ENCODE measurements at regions not wholly inside any gene's neighbourhood (a gene's known extent, or its start where the extent isn't known, plus 50 kb on each side); places are given as distances from the start of the nearest gene placed in this dataset.

- no peak overlapping the region for H3K4me3 ChIP-seq (ENCODE audit: low read depth, low read length)
- no peaks in the 10 kb centered on the region for H3K27me3 ChIP-seq (ENCODE audit: control insufficient read depth, insufficient read depth, low read length)
- H3K9ac ChIP-seq, result no peak overlapping the region
- TF ChIP-seq CTCF (IDR thresholded peaks at IDR 0.05), result no peak
- H3K4me2 ChIP-seq (ENCODE audit: low read length), result no peak overlapping the region
- H3K79me2 ChIP-seq, result no peaks in the 10 kb centered on the region
- H3K27ac ChIP-seq, result no peak overlapping the region
- no peak overlapping the region for H2AFZ ChIP-seq
- no peaks in the 10 kb centered on the region for H3K4me1 ChIP-seq
- H3K36me3 ChIP-seq (ENCODE audit: control insufficient read depth, insufficient read depth, low read length), result no peaks in the 10 kb centered on the region
- H3K9me3 ChIP-seq (ENCODE audit: control insufficient read depth, low read length), result no peaks in the 10 kb centered on the region
Observed at GRCh38 chr1:213678348-213678747, 309.4 kb upstream of the PROX1 start.

- no peak overlapping the region for H3K27ac ChIP-seq
Observed at GRCh38 chr1:213678753-213679152, 309.0 kb upstream of the PROX1 start.

GRCh38 chr1:213679153-213679552, 308.6 kb upstream of the PROX1 start:
- TF ChIP-seq CTCF (IDR thresholded peaks at IDR 0.05), result no peak
- Histone ChIP-seq H3K27me3 (ENCODE audit: control insufficient read depth, insufficient read depth, low read length) (no peaks in the 10 kb centered on the region), H3K79me2 (no peaks in the 10 kb centered on the region), H3K4me3 (ENCODE audit: low read depth, low read length) (no peak overlapping the region), H3K27ac (no peak overlapping the region), H3K9me3 (ENCODE audit: control insufficient read depth, low read length) (no peaks in the 10 kb centered on the region), H3K36me3 (ENCODE audit: control insufficient read depth, insufficient read depth, low read length) (no peaks in the 10 kb centered on the region), H2AFZ (no peak overlapping the region), H3K4me1 (no peaks in the 10 kb centered on the region), H3K9ac (no peak overlapping the region), H3K4me2 (ENCODE audit: low read length) (no peak overlapping the region)

More at GRCh38 chr1:213678753-213679152, 309.0 kb upstream of the PROX1 start:
- no peaks in the 10 kb centered on the region for H3K27me3 ChIP-seq (ENCODE audit: control insufficient read depth, insufficient read depth, low read length)
- no peaks in the 10 kb centered on the region for H3K9me3 ChIP-seq (ENCODE audit: control insufficient read depth, low read length)
- H3K9ac ChIP-seq, result no peak overlapping the region
- H2AFZ ChIP-seq, result no peak overlapping the region
- no peak overlapping the region for H3K4me2 ChIP-seq (ENCODE audit: low read length)
- H3K4me1 ChIP-seq, result no peaks in the 10 kb centered on the region
- no peak overlapping the region for H3K4me3 ChIP-seq (ENCODE audit: low read depth, low read length)
- no peaks in the 10 kb centered on the region for H3K36me3 ChIP-seq (ENCODE audit: control insufficient read depth, insufficient read depth, low read length)
- no peak for TF ChIP-seq CTCF (IDR thresholded peaks at IDR 0.05)
- no peaks in the 10 kb centered on the region for H3K79me2 ChIP-seq

- Histone ChIP-seq H3K4me1 (no peaks in the 10 kb centered on the region), H3K27ac (no peak overlapping the region), H3K36me3 (ENCODE audit: control insufficient read depth, insufficient read depth, low read length) (no peaks in the 10 kb centered on the region), H3K27me3 (ENCODE audit: control insufficient read depth, insufficient read depth, low read length) (no peaks in the 10 kb centered on the region), H2AFZ (no peak overlapping the region), H3K9ac (no peak overlapping the region), H3K79me2 (no peaks in the 10 kb centered on the region), H3K4me3 (ENCODE audit: low read depth, low read length) (no peak overlapping the region), H3K4me2 (ENCODE audit: low read length) (no peak overlapping the region), H3K9me3 (ENCODE audit: control insufficient read depth, low read length) (no peaks in the 10 kb centered on the region)
- no peak for TF ChIP-seq CTCF (IDR thresholded peaks at IDR 0.05)
Observed at GRCh38 chr1:213680677-213681325, 307.0 kb upstream of the PROX1 start.

- Histone ChIP-seq H3K4me1 (no peaks in the 10 kb centered on the region), H3K4me2 (ENCODE audit: low read length) (no peak overlapping the region), H2AFZ (no peak overlapping the region), H3K9me3 (ENCODE audit: control insufficient read depth, low read length) (no peaks in the 10 kb centered on the region), H3K79me2 (no peaks in the 10 kb centered on the region), H3K9ac (no peak overlapping the region), H3K27ac (no peak overlapping the region), H3K4me3 (ENCODE audit: low read depth, low read length) (no peak overlapping the region), H3K36me3 (ENCODE audit: control insufficient read depth, insufficient read depth, low read length) (no peaks in the 10 kb centered on the region), H3K27me3 (ENCODE audit: control insufficient read depth, insufficient read depth, low read length) (no peaks in the 10 kb centered on the region)
- TF ChIP-seq CTCF (IDR thresholded peaks at IDR 0.05), result no peak
Observed at GRCh38 chr1:213681788-213682340, 305.9 kb upstream of the PROX1 start.
